Activated CD4-positive, alpha-beta T cell treated with anti-CD3 and anti-CD28 coated beads, Interleukin-2, Interleukin-4, amounts not matched to agents 100 ng/mL and 50 ng/mL, durations not matched to agents 16 hours and 8 hours (primary cell): ENCODE measurements at regions not wholly inside any gene's neighbourhood (a gene's known extent, or its start where the extent isn't known, plus 50 kb on each side); places are given as distances from the start of the nearest gene placed in this dataset.
A peak's percentile ranks its signal among the peaks of the same experiment; 100 is the strongest.
"Not testable (repeated sequence)": the region's sequence is repeated elsewhere in the genome, so short reads cannot be mapped to it uniquely, and the experiment has no call there.

ENCODE experiments used
- DNase-seq: peaks from one replicate; pipeline ENCODE4 v3.0.0-alpha.2; 2020; ENCODE audit warnings: low spot score

- no peak for DNase-seq
These were observed 229.2 kb upstream of the TFPI start for GRCh38 chr2:187783446-187783845.

DNA sequence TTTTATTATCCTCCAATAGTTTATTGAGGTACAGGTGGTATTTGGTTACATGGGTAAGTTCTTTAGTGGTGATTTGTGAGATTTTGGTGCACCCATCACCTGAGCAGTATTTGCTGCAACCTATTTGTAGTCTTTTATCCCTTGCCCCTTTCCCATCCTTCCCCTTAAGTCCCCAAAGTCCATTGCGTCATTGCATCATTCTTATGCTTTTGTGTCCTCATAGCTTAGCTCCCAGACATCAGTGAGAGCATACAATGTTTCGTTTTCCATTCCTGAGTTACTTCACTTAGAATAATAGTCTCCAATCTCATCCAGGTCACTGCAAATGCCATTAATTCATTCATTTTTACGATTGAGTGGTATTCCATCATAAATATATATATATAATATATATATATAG, 229.9 kb upstream of the TFPI start:
- not testable (repeated sequence) for DNase-seq

DNA sequence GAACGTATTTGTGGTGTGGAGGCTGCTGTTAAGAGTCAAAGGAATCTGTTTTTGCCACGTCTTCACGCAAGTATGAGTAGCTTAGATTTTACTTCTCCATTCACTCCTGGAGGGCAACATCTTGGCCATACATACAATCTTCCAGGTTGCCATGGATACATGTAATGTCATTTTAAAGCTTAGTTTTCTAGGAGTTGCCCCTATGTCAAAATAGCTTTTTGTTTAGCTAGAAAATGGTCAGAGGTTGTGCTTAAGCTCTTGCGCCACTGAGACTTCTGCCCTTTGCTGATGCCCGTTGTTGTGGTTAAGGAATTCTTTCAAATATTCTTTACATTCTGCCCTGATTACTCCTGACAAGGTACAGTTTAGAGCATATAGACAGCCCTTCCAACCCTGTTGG, 245.4 kb upstream of the TFPI start:
- DNase-seq = no peak

DNA sequence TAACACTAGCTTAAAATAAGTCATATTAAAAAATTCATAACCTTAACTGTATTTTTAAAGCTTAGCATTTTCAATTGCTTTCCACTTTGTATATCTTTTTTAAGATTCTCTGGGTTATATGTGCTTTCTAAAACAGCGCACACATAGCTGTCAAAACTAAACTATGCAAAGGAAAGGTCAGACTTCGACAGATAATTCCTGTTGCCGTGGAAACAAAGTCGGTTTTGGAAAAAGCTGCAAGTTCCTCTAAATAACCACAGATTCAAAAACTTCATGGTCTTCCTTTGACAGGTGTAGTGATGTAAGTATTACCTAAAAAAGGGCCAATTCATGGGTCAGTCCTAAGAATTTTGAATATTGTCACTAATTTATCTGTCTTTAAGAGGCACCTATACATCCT, 249.6 kb upstream of the TFPI start:
- DNase-seq = no peak

GRCh38 chr2:187815113-187815512, 260.9 kb upstream of the TFPI start:
- DNase-seq = no peak

DNA sequence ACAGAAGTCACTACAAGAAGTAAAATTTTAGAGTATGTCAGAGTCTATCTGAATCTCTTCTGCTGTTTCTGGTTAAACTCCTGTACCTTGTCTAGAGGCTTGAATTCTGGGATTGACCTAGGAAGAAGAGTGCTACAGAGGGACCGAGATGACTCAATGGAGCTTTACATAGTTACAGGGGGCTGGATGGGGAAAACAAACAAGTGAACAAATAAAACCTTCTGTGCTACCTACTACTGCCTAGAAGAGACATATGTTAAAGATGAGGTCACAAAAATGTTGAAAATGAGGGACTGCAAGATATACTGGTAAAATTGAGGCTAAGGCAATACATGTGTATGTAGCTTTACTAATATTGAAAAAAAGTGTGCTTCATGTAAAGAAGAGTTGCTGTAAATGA, 265.4 kb upstream of the TFPI start:
- no peak for DNase-seq

GRCh38 chr2:187825108-187825507, 270.9 kb upstream of the TFPI start:
- no peak for DNase-seq

DNA sequence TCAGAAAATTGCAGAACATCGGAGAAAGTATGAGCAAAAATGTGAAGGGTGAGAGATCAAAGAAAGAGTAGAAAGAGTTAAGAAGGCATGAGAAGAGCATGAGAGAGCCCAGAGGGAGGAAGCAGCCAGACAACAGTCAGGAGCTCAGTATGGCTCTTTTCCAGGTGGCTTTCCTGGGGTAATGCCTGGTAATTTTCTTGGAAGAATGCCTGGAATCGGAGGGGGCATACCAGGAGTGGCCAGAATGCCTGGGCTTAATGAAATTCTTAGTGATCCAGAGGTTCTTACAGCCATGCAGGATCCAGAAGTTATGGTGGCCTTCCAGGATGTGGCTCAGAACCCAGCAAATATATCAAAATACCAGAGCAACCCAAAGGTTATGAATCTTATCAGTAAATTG, 271.8 kb upstream of the TFPI start:
- no peak for DNase-seq

GRCh38 chr2:187834787-187835186, 280.6 kb upstream of the TFPI start:
- DNase-seq = no peak

DNA sequence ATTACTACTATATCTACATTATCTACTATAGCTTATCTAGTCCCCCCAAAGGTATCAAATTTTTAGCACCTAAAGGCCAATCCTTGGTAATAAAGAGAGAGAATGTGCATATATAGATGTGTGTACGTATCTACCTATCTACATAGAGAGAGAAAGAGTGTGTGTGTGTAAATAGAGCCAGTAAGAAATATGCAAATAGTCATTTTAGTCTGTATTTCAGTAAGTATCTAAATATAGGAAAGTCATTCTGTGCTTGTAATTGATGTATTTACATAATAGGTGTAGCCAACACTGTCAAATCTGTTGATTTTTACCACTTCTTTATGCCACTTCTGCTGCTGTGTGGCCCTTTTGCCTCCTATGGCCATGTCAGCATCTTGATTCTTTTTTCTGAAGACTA, 284.5 kb upstream of the TFPI start:
- DNase-seq = no peak

GRCh38 chr2:187842315-187842714, 288.1 kb upstream of the TFPI start:
- DNase-seq = no peak

DNA sequence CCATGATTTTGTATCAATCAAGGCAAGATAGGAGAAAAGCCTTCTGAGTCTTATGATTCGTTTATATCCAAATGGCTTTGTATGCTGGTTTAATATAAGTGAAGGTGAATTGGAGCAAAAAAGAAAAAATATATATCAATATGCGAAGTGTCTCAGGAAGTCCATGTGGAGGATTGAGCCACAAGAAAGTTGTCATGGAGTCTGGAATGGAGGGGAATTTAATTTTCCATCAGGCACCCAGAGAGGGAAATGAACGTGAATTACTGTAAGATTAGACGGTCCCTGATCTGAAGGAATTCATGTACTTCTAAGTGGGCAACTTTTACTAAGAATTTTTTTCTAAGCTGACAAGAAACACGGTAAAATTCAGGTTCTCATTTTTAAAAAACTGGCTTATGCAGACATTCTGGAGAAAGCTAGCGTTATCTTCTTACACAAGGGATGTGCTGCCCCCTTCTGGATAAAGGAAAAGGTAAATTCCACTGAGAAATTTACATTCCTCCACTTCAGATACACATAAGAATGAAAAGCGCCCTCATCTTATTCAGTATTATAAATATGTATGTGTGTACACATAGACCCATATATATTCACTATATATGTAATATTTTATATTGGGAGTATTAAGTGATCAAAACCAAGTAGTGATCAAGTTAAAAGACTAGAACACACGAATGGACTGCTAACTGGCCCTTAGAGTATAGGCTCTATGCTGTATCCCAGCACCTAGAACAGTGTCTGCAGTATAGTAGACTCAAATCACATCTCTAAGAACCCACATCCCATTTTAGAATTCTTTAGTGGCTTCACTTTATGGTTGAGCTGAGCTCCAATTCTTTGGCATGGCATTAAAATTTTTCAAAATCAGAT, 289.0 kb upstream of the TFPI start:
- DNase-seq = peak; percentile 35

- DNase-seq = no peak
These were observed 293.3 kb upstream of the TFPI start for GRCh38 chr2:187847245-187848208.

DNA sequence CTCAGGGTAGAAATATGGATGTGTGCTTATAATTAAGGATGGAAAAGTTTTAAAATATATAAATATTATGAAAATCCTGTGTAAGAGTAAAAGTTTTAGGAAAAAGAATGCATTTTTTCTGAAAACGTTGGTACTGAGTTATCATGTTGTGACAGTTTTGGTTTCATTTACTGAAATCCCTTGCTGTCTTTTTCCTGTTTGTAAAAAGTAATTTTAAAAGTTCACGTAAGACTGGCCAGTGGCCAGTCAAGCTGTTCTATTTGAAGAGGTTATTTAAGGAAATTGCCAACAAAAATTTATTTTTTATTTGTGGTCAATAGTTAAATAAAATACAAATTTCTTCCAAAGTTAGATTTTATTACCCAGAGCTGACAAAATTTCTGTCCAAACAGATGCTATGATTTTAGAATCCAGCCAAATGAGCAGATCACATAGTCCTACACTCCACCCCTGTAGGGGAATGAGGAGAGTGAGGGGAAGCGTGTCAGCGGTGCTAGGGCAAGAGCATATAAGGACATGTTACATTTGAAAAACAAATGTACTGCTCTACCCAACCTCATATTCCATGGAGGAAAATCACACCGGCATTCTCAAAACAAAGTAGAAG, 297.8 kb upstream of the TFPI start:
- no peak for DNase-seq

GRCh38 chr2:187853381-187853791, 299.2 kb upstream of the TFPI start:
- no peak for DNase-seq

DNA sequence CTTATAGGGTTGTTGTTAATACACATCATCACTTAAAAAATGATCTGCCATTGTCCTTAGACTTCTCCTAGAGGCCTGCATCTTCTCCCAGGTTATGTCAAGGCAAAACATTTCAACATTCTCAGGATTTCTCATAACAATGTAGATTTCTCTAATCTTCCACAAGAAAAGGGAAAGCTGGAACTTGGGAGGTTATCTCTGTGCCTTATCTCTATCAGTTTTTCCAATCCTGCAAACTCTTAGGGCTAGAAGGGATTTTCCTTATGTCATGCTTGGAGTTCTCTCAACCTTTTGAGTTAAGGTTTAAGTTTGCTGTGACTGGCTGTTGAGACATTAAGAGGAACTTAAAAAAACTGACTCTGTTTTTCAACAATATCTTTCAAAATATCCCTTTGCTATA, 300.6 kb upstream of the TFPI start:
- DNase-seq = no peak

- DNase-seq = no peak
These were observed 301.5 kb upstream of the TFPI start for GRCh38 chr2:187855689-187856088.

DNA sequence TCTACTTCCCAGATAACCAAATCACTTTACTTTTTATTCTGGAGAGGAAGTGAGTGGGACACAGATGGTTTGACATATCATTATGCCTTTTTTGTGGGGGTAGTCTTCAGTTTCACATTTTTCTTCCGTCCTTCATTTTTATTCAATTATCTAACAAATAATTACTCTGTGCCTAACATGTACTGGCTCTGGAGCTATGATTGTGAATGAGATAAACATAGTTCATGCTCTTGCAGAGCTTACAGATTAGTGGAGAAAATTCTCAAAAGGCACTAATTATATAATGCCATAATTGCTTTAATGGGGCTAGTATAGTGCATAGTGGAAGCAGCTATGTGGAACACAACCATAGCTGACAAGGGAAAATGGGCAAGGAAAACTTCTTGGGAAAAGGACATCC, 303.6 kb upstream of the TFPI start:
- no peak for DNase-seq

DNA sequence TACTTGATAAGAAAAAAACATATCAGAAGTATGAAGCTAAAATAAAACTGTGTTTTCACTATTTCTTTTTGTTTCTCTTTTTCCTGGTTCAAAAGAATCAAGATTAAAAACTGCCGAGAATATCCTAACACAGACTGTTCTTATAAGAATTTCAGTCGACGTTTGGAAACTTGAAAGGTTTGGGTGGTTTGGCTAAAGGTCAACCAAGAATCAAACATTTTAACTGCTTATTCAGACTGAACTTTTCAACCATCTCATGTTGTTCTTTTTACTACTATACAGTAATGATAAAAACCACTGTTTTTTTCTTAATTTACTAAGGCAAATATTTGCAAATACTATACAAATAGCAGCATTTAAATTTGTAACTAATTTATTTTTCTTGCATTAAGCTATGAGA, 308.5 kb upstream of the TFPI start:
- DNase-seq = no peak

GRCh38 chr2:187865025-187865424, 310.8 kb upstream of the TFPI start:
- no peak for DNase-seq

GRCh38 chr2:187867165-187867564, 312.9 kb upstream of the TFPI start:
- DNase-seq = no peak

DNA sequence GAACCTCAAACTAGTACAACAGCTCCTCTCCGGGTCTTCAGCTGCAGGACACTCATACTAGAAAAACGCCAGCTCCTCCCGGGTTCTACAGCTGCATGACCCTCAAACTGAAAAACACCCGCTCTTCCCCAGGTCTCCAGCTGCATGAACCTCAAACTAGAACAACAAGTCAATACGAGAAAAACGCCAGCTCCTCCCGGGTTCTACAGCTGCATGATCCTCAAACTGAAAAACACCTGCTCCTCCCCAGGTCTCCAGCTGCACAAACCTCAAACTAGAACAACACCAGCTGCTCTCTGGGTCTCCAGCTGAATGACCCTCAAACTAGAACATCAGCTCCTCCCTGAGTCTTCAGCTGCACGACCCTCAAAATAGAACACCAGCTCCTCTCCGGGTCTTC, 315.0 kb upstream of the TFPI start:
- DNase-seq = no peak

DNA sequence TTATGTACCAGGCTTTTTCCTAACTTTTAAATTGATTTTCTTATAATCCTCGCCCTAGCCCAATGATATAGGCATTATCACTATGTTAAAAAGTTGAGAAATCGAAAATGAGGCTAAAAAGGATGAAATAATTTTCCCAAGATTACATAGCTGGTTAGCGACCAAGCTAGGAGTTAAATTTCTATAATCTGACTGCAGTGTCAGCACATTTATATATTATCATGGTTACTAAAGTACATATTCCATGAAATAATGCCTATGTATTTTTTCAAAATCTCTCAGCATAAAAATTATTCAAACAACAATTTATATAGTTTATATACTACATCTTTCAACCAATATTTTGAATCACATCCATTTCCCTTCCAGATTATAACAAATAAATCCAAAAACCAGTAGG, 317.3 kb upstream of the TFPI start:
- DNase-seq = no peak
